GM12878 (cell line): ENCODE measurements at regions not wholly inside any gene's neighbourhood (a gene's known extent, or its start where the extent isn't known, plus 50 kb on each side); places are given as distances from the start of the nearest gene placed in this dataset.

Experiments used
- EGR1 ChIP-seq, 2 experiments: IDR thresholded peaks; 1 replicate in 1 of 2; 2 replicates in 1 of 2; pipeline ENCODE4 v1.6.1; 2011 to 2012; ENCODE audit warnings: low read depth in 2 of 2, low read length in 2 of 2, borderline replicate concordance in 1 of 2, mild to moderate bottlenecking in 1 of 2, moderate library complexity in 1 of 2
- JUND ChIP-seq: IDR thresholded peaks from 2 replicates; pipeline ENCODE4 v1.6.1; 2012; ENCODE audit warnings: low read depth, mild to moderate bottlenecking, low read length, improper control_type of control experiment, moderate library complexity
- NR2C1 ChIP-seq: fragments of 450-650 bp; IDR thresholded peaks from 2 replicates; pipeline ENCODE4 v1.6.1; 2017; ENCODE audit warnings: antibody characterized with exemption, mild to moderate bottlenecking, moderate library complexity
- RBBP5 ChIP-seq: fragments of 200-600 bp; sonication (generic); conservative IDR thresholded peaks from 2 replicates; pipeline ENCODE4 v1.6.1; 2016
- SMC3 ChIP-seq: IDR thresholded peaks from 2 replicates; pipeline ENCODE4 v1.6.1; 2011; ENCODE audit warnings: low read length, improper control_type of control experiment, borderline replicate concordance
- TF ChIP-seq, protein P1 (sequence below), 3 experiments: IDR thresholded peaks in 2 of 3; conservative IDR thresholded peaks in 1 of 3; 2 replicates each; pipeline ENCODE4 v1.5.1; 2011; ENCODE audit warnings: low read depth in 3 of 3, low read length in 3 of 3, mild to moderate bottlenecking in 3 of 3, control low read depth in 2 of 3, moderate library complexity in 2 of 3, inconsistent platforms in 1 of 3, mixed read lengths in 1 of 3; ENCODE audit not compliant: control insufficient read depth in 2 of 3, insufficient read depth in 1 of 3; ENCODE audit errors: extremely low read depth in 1 of 3

DNA sequence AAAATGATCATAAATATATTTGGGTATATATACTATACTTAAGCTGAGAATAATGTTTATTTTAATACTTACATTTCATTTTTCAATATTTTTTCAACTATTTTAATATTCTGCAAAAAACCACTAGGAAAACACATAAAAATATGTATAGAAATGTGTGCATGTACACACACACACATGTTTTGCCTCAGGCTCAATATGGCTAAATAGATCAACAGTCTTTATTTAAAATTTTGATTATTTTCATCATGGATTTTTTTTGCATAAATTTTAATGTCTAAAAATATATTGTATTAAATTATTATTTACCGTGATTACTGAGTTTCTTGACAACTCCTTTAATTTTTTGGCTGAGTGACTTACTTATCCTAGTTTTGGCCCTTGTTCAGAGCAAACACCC lies 846.5 kb downstream of the DHX35 start:
- TF ChIP-seq NR2C1 = no peak
- TF ChIP-seq RBBP5 = no peak
- TF ChIP-seq, protein P1, sequence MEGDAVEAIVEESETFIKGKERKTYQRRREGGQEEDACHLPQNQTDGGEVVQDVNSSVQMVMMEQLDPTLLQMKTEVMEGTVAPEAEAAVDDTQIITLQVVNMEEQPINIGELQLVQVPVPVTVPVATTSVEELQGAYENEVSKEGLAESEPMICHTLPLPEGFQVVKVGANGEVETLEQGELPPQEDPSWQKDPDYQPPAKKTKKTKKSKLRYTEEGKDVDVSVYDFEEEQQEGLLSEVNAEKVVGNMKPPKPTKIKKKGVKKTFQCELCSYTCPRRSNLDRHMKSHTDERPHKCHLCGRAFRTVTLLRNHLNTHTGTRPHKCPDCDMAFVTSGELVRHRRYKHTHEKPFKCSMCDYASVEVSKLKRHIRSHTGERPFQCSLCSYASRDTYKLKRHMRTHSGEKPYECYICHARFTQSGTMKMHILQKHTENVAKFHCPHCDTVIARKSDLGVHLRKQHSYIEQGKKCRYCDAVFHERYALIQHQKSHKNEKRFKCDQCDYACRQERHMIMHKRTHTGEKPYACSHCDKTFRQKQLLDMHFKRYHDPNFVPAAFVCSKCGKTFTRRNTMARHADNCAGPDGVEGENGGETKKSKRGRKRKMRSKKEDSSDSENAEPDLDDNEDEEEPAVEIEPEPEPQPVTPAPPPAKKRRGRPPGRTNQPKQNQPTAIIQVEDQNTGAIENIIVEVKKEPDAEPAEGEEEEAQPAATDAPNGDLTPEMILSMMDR (IDR thresholded peaks at IDR 0.05 in 2 of 3, conservative IDR thresholded peaks at IDR 0.05 in 1 of 3; ENCODE audit: control insufficient read depth in 2 of 3, extremely low read depth in 1 of 3, insufficient read depth in 1 of 3, low read depth in 3 of 3, low read length in 3 of 3) = no peak
- no peak for TF ChIP-seq EGR1 (IDR thresholded peaks at IDR 0.05; ENCODE audit: borderline replicate concordance in 1 of 2, low read depth in 2 of 2, low read length in 2 of 2)
- TF ChIP-seq JUND = no peak
- TF ChIP-seq SMC3 = no peak
